ENCODE measurements at regions not wholly inside any gene's neighbourhood (a gene's known extent, or its start where the extent isn't known, plus 50 kb on each side); places are given as distances from the start of the nearest gene placed in this dataset.

- Histone ChIP-seq H3K36me3 (ENCODE audit: control insufficient read depth, insufficient read depth, low read length) (no peaks in the 10 kb centered on the region), H3K4me3 (ENCODE audit: low read depth, low read length) (no peak overlapping the region), H3K27me3 (ENCODE audit: control insufficient read depth, insufficient read depth, low read length) (no peaks in the 10 kb centered on the region)
- ChIA-PET POLR2A (no interaction called here), CTCF (no interaction called here)
- TF ChIP-seq CTCF (IDR thresholded peaks at IDR 0.05; ENCODE audit: insufficient read depth, low read depth, low read length), result no peak
- no peak for DNase-seq (ENCODE audit: low read depth)
Observed at GRCh38 chr11:12617632-12618031, 56.6 kb upstream of the TEAD1 start.

GRCh38 chr11:12618743-12619540 is 55.3 kb upstream of the TEAD1 start:
- ChIA-PET POLR2A (no interaction called here), CTCF (no interaction called here)
- no peak for TF ChIP-seq CTCF (IDR thresholded peaks at IDR 0.05; ENCODE audit: insufficient read depth, low read depth, low read length)
- Histone ChIP-seq H3K36me3 (ENCODE audit: control insufficient read depth, insufficient read depth, low read length) (no peaks in the 10 kb centered on the region), H3K4me3 (ENCODE audit: low read depth, low read length) (no peak overlapping the region), H3K27me3 (ENCODE audit: control insufficient read depth, insufficient read depth, low read length) (no peaks in the 10 kb centered on the region)
- DNase-seq (ENCODE audit: low read depth), result no peak

DNA sequence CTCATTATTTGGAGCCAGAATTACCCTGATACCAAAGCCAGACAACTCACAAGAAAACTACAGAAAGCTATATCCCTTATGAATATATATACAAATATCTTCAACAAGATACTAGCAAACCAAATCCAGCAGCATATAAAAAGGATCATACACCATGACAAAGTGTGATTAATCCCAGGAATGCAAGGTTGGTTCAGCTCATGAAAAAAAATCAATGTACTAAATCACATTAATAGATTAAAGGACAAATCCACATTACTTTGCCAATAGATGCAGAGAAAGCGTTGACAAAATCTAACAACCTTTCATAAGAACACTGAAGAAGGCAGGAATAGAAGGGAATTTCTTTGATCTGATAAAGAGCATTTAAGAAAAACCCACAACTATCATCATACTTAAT is 50.4 kb upstream of the TEAD1 start:
- TF ChIP-seq CTCF (IDR thresholded peaks at IDR 0.05; ENCODE audit: insufficient read depth, low read depth, low read length), result no peak
- CTCF ChIA-PET, result no interaction called here
- Histone ChIP-seq H3K27me3 (ENCODE audit: control insufficient read depth, insufficient read depth, low read length) (no peaks in the 10 kb centered on the region), H3K36me3 (ENCODE audit: control insufficient read depth, insufficient read depth, low read length) (no peaks in the 10 kb centered on the region), H3K4me3 (ENCODE audit: low read depth, low read length) (no peak overlapping the region)
- POLR2A ChIA-PET, result no interaction called here
- no peak for DNase-seq (ENCODE audit: low read depth)

All from BJ (cell line).